22Rv1 (cell line): ENCODE measurements at regions not wholly inside any gene's neighbourhood (a gene's known extent, or its start where the extent isn't known, plus 50 kb on each side); places are given as distances from the start of the nearest gene placed in this dataset.

Source experiments
- H3K27ac ChIP-seq: fragments of 450-650 bp; 2 replicates; pipeline ENCODE4 v1.5.1; 2017
- ZFX ChIP-seq: fragments of 450-650 bp; IDR thresholded peaks from 2 replicates; pipeline ENCODE4 v1.6.1; 2017; ENCODE audit warnings: antibody characterized with exemption, borderline replicate concordance
- TF ChIP-seq, protein P1 (sequence below): fragments of 450-650 bp; IDR thresholded peaks from 2 replicates; pipeline ENCODE4 v1.5.1; 2017; ENCODE audit warnings: mild to moderate bottlenecking

DNA sequence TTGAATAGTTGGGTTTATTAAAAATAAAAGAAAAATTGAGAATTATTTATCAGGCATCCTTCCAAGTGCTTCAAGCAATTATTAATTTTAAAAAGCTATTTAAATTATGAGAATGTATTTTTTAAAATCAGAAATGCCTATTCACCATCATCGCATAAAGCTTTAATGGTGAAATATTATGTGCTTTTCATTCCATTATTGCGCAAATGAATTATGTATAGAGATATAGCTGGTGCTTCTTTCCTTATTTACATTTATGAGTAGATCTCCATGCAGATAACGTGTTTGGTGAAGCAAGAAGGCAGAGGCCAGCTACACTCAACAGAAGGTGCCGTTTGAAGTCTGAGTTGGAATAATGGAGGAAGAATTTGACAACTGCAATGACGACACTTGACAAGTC is 549.1 kb upstream of the DPP6 start:
- H3K27ac ChIP-seq, result no peak overlapping the region
- no peak for TF ChIP-seq ZFX
- TF ChIP-seq, protein P1, sequence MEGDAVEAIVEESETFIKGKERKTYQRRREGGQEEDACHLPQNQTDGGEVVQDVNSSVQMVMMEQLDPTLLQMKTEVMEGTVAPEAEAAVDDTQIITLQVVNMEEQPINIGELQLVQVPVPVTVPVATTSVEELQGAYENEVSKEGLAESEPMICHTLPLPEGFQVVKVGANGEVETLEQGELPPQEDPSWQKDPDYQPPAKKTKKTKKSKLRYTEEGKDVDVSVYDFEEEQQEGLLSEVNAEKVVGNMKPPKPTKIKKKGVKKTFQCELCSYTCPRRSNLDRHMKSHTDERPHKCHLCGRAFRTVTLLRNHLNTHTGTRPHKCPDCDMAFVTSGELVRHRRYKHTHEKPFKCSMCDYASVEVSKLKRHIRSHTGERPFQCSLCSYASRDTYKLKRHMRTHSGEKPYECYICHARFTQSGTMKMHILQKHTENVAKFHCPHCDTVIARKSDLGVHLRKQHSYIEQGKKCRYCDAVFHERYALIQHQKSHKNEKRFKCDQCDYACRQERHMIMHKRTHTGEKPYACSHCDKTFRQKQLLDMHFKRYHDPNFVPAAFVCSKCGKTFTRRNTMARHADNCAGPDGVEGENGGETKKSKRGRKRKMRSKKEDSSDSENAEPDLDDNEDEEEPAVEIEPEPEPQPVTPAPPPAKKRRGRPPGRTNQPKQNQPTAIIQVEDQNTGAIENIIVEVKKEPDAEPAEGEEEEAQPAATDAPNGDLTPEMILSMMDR, result no peak

DNA sequence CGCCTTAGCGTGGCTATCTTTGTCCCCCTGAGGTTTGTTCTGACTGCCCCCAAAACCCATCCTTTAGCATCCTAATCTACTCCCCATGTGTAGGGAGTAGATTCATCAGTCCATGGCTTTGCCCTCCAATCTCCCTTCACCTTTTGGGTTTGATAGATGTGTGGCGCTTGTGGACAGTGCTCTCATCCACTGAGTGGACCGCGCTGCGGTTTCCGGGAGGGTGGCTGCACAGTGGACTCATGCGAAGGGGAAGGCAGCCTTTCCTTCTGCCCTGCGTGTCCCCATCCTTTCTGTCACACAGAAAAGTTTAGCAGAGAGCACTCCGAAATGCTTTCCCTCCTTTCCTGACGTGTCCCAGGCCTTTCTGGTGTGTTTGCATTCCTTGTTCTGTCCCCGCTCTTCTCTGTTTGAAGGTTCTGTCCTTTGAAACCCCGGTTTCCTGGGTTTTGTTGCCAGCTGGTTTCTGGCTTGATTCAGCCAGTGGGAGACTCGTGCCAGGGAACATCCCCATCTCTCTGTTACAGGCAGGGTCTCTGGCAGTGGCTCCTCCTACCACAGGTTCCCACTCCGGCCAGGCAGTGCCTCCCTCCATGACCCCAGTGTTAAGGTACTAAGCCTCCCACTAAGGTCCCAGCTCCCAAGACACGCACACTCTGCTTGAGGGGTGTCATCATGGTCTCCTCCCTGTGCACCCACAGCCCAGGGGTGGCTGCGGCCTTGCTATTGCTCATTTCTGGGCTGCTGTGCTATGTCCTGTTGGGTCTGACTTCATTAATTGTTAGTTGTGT is 547.7 kb upstream of the DPP6 start:
- no peak overlapping the region for H3K27ac ChIP-seq

DNA sequence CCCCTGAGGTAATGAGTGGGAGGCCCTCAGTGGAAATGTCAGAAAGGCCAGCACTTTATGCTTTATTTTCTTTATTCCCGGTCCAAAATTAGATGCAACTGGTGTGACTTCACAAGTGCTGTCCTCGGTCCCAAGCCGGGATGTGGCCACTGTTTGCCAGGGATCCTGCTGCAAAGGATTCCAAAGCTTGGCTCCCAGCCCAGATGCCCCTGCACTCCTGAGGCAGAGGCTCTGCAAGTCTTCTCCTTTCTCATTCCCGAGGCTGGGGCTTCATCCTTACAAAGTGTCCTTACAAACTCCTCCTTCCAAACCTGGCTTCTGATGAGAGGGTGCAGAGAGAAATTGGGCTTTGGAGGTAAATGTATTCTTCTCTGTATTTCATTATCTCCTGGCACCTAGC is 544.3 kb upstream of the DPP6 start:
- no peak overlapping the region for H3K27ac ChIP-seq
- TF ChIP-seq, protein P1, result no peak
- no peak for TF ChIP-seq ZFX

More for the DNA sequence above, 547.7 kb upstream of the DPP6 start:
- TF ChIP-seq, protein P1, result no peak
- no peak for TF ChIP-seq ZFX

DNA sequence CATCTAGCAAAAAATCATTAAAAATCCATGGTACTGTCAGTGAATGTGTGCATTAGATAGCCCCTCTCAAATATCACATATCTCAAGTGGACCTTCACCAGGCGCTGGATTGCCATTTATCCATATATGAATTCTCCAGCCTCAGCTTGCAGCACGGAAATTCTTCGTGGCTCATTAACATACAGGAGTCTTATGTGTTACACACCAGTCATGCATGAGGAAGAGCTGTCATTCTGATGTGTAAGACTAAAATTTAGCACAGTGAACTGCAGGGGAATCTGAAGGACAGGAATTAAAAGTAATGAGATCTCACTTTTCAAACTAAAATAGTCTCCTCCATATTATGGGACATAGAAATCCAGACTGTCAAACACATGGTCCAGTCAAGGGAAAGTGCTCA is 542.4 kb upstream of the DPP6 start:
- H3K27ac ChIP-seq, result no peak overlapping the region
- TF ChIP-seq ZFX, result no peak
- TF ChIP-seq, protein P1, result no peak

DNA sequence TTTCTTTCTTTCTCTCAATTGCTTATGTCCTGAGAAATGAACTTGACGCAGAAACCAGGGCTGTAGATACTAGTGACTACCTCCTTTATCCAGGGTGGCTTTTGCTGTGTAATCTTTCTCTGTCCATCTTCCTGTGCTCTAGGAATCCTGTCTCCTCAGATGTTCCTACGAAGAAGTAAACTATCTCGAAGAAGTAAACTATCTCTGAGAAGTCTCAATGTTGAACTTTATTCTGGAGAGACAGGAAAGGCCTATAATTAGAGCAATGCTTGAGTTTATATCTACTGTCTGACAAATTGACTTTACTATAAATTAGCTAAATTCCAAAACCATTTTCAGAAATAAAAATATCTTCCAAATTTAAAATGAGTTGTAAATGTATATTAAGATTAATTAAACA is 541.5 kb upstream of the DPP6 start:
- TF ChIP-seq, protein P1, result no peak
- TF ChIP-seq ZFX, result no peak
- H3K27ac ChIP-seq, result no peak overlapping the region

DNA sequence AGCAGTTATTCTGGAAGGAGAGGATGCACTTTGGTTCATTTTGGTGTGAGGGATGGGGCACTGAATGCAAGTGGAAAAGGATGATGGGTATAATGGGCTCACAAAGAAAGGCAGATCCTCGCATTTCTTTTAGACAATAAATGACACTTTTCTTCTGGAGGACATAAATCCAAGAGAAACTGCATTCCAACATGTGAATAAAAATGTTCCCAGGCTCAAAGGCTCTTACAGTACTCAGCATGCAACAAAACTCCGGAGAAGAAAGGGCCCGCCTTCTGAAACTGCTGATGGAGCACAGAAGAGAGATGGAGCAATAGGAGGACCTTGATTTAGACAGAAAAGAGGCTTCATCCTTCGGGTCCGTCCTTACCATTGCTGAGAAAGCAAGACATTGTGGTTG is 538.2 kb upstream of the DPP6 start:
- TF ChIP-seq, protein P1, result no peak
- TF ChIP-seq ZFX, result no peak
- H3K27ac ChIP-seq, result no peak overlapping the region

DNA sequence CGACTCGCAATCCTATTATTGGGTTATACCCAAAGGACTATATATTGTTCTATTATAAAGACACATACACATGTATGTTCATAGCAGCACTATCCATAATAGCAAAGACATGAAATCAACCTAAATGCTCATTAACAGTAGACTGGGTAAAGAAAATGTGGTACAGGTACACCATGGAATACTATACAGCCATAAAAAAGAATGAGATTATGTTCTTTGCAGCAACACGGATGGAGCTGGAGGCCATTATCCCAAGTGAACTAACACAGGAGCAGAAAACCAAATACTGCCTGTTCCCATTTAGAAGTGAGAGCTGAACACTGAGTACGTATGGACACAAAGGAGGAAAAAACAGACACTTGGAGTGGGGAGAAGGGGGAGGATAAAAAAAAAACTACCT is 536.8 kb upstream of the DPP6 start:
- TF ChIP-seq, protein P1, result no peak
- no peak for TF ChIP-seq ZFX
- no peak overlapping the region for H3K27ac ChIP-seq
